NCI-H1105 treated with DMSO at 0.1 percent for 48 hours (cell line): ENCODE measurements at regions not wholly inside any gene's neighbourhood (a gene's known extent, or its start where the extent isn't known, plus 50 kb on each side); places are given as distances from the start of the nearest gene placed in this dataset.

Experiments
- DNase-seq: peaks from one replicate; lab custom pipeline; 2025; lab: John Stamatoyannopoulos, UW

- no peak for DNase-seq
These were observed 421.9 kb upstream of the PRICKLE1 start for GRCh38 chr12:43011383-43011926.

- DNase-seq, result no peak
These were observed 420.3 kb upstream of the PRICKLE1 start for GRCh38 chr12:43009846-43010240.

- no peak for DNase-seq
These were observed 419.7 kb upstream of the PRICKLE1 start for GRCh38 chr12:43008953-43009845.

- DNase-seq, result peak; percentile 8
These were observed 415.4 kb upstream of the PRICKLE1 start for GRCh38 chr12:43004908-43005307.

GRCh38 chr12:43004141-43004540, 414.6 kb upstream of the PRICKLE1 start:
- DNase-seq, result no peak

- peak; percentile 47 for DNase-seq
These were observed 407.4 kb upstream of the PRICKLE1 start for GRCh38 chr12:42996869-42997431.

- DNase-seq, result no peak
These were observed 403.3 kb upstream of the PRICKLE1 start for GRCh38 chr12:42992826-42993225.

- no peak for DNase-seq
These were observed 400.8 kb upstream of the PRICKLE1 start for GRCh38 chr12:42990387-42990786.

- peak; percentile 48 for DNase-seq
These were observed 397.7 kb upstream of the PRICKLE1 start for GRCh38 chr12:42987216-42987650.

- DNase-seq, result no peak
These were observed 396.0 kb upstream of the PRICKLE1 start for GRCh38 chr12:42985506-42985905.

- no peak for DNase-seq
These were observed 393.3 kb upstream of the PRICKLE1 start for GRCh38 chr12:42982828-42983227.

- no peak for DNase-seq
These were observed 391.8 kb upstream of the PRICKLE1 start for GRCh38 chr12:42981379-42981778.

- no peak for DNase-seq
These were observed 390.9 kb upstream of the PRICKLE1 start for GRCh38 chr12:42980441-42980840.

- no peak for DNase-seq
These were observed 390.2 kb upstream of the PRICKLE1 start for GRCh38 chr12:42979746-42980145.

GRCh38 chr12:42978708-42979107, 389.2 kb upstream of the PRICKLE1 start:
- no peak for DNase-seq

- no peak for DNase-seq
These were observed 388.1 kb upstream of the PRICKLE1 start for GRCh38 chr12:42977451-42978230.

- no peak for DNase-seq
These were observed 387.1 kb upstream of the PRICKLE1 start for GRCh38 chr12:42976620-42977019.

GRCh38 chr12:42976122-42976521, 386.6 kb upstream of the PRICKLE1 start:
- no peak for DNase-seq

- DNase-seq, result no peak
These were observed 379.8 kb upstream of the PRICKLE1 start for GRCh38 chr12:42969355-42969754.

GRCh38 chr12:42968426-42968825, 378.9 kb upstream of the PRICKLE1 start:
- no peak for DNase-seq

GRCh38 chr12:42967850-42968249, 378.3 kb upstream of the PRICKLE1 start:
- DNase-seq, result no peak

GRCh38 chr12:42963988-42964387, 374.4 kb upstream of the PRICKLE1 start:
- DNase-seq, result no peak
